GM12891 (cell line): ENCODE measurements at regions not wholly inside any gene's neighbourhood (a gene's known extent, or its start where the extent isn't known, plus 50 kb on each side); places are given as distances from the start of the nearest gene placed in this dataset.

Experiments used
- DNase-seq: peaks from one replicate; pipeline ENCODE4 v3.0.0; 2011; ENCODE audit warnings: low spot score; ENCODE audit not compliant: insufficient read length
- FAIRE-seq: peaks from 2 replicates; lab custom pipeline; 2011; peaks lifted over from hg19 to GRCh38; lab: Jason Lieb, UNC
- PAX5 ChIP-seq: IDR thresholded peaks from 2 replicates; pipeline ENCODE4 v1.6.1; 2011; ENCODE audit warnings: low read length, moderate library complexity, mild to moderate bottlenecking; ENCODE audit not compliant: insufficient read depth, severe bottlenecking
- POLR2A ChIP-seq: IDR thresholded peaks from 2 replicates; pipeline ENCODE4 v1.6.1; 2011; ENCODE audit warnings: low read depth, low read length, control low read depth
- POLR2AphosphoS5 ChIP-seq: IDR thresholded peaks from 2 replicates; pipeline ENCODE4 v1.6.1; 2011; ENCODE audit warnings: low read depth, low read length, control low read depth
- POU2F2 ChIP-seq: IDR thresholded peaks from 2 replicates; pipeline ENCODE4 v1.6.1; 2011; ENCODE audit warnings: low read depth, mild to moderate bottlenecking, control low read depth, low read length, moderate library complexity
- SPI1 ChIP-seq: IDR thresholded peaks from 2 replicates; pipeline ENCODE4 v1.6.1; 2011; ENCODE audit warnings: low read depth, low read length, control low read depth
- TAF1 ChIP-seq: IDR thresholded peaks from 2 replicates; pipeline ENCODE4 v1.6.1; 2011; ENCODE audit warnings: low read depth, low read length, control low read depth

GRCh38 chr14:49494836-49495235 is 91.3 kb downstream of the RPS29 start:
- TF ChIP-seq POLR2A, result no peak
- TF ChIP-seq SPI1, result no peak
- TF ChIP-seq POLR2AphosphoS5, result no peak
- no peak for TF ChIP-seq POU2F2
- TF ChIP-seq PAX5, result no peak
- no peak for TF ChIP-seq TAF1

GRCh38 chr14:49493557-49493956 is 92.6 kb downstream of the RPS29 start:
- TF ChIP-seq POU2F2, result no peak
- DNase-seq (no peak), FAIRE-seq (no peak)

More at GRCh38 chr14:49494836-49495235, 91.3 kb downstream of the RPS29 start:
- DNase-seq, result no peak
- FAIRE-seq, result no peak

- DNase-seq (no peak), FAIRE-seq (no peak)
- no peak for TF ChIP-seq POLR2A
- no peak for TF ChIP-seq TAF1
Measured at GRCh38 chr14:49492151-49492550, 94.0 kb downstream of the RPS29 start.

- TF ChIP-seq SPI1 (no peak), POLR2A (no peak), PAX5 (no peak), POU2F2 (no peak), POLR2AphosphoS5 (no peak), TAF1 (no peak)
- FAIRE-seq (no peak), DNase-seq (no peak)
Measured at GRCh38 chr14:49489341-49489740, 96.8 kb downstream of the RPS29 start.

- TF ChIP-seq SPI1 (no peak), TAF1 (no peak), POLR2A (no peak), POLR2AphosphoS5 (no peak), PAX5 (no peak)
- FAIRE-seq (no peak), DNase-seq (no peak)
Measured at GRCh38 chr14:49487238-49487637, 98.9 kb downstream of the RPS29 start.

GRCh38 chr14:49485290-49485689 is 100.9 kb downstream of the RPS29 start:
- TF ChIP-seq POU2F2 (no peak), SPI1 (no peak), POLR2A (no peak), PAX5 (no peak), POLR2AphosphoS5 (no peak), TAF1 (no peak)
- FAIRE-seq, result no peak
- DNase-seq, result no peak

- no peak for DNase-seq
- FAIRE-seq, result no peak
- no peak for TF ChIP-seq POLR2AphosphoS5
- no peak for TF ChIP-seq POLR2A
Measured at GRCh38 chr14:49484180-49484579, 102.0 kb downstream of the RPS29 start.

- TF ChIP-seq TAF1 (no peak), POLR2AphosphoS5 (no peak), PAX5 (no peak), POU2F2 (no peak), SPI1 (no peak), POLR2A (no peak)
- no peak for FAIRE-seq
- DNase-seq, result no peak
Measured at GRCh38 chr14:49483268-49483667, 102.9 kb downstream of the RPS29 start.

- no peak for DNase-seq
Measured at GRCh38 chr14:49480979-49481498, 105.1 kb downstream of the RPS29 start.

GRCh38 chr14:49480053-49480760 is 106.0 kb downstream of the RPS29 start:
- TF ChIP-seq SPI1 (no peak), POLR2A (no peak), POLR2AphosphoS5 (no peak), TAF1 (no peak), POU2F2 (no peak), PAX5 (no peak)
- DNase-seq (no peak), FAIRE-seq (no peak)

More at GRCh38 chr14:49480979-49481498, 105.1 kb downstream of the RPS29 start:
- FAIRE-seq, result no peak
- TF ChIP-seq POLR2A (no peak), POLR2AphosphoS5 (no peak), SPI1 (no peak), TAF1 (no peak), PAX5 (no peak), POU2F2 (no peak)

GRCh38 chr14:49479432-49479831 is 106.7 kb downstream of the RPS29 start:
- no peak for DNase-seq
- FAIRE-seq, result no peak
- no peak for TF ChIP-seq PAX5
- no peak for TF ChIP-seq TAF1
- TF ChIP-seq POLR2AphosphoS5, result no peak
- TF ChIP-seq POU2F2, result no peak
- TF ChIP-seq POLR2A, result no peak
- no peak for TF ChIP-seq SPI1
